ENCODE measurements at regions not wholly inside any gene's neighbourhood (a gene's known extent, or its start where the extent isn't known, plus 50 kb on each side); places are given as distances from the start of the nearest gene placed in this dataset.

DNA sequence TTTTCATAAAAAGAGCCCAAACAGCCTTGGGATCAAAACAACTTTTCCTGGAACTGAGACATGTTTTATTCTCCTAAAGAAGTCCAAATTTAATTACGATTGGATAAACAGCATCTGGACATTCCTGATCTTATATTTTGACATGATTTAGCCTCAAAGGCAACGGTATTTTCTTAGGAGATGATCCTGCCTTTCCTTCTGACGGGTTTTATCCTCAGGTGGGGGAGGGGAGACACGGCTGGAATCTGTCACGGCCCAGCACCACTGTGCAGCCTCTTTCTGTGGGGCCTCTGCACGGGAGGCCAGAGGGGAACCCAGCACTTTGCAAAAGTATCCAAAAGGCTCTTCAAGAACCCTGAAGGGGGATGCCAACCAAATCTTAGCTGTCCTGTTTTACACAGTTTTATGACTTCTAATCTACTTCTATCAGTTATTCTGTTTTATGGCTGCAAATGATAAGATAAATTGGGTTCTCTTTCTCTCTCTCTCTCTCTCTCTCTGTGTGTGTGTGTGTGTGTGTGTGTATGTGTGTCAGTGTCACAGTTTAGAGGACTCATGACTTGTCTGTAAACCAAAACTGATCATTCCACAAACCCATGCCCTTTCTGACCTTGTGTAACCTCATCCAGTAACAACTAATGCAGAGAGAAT lies 321.1 kb upstream of the NPVF start:
- 67% methylated on average over 6 of the region's 6 CpGs for WGBS
- Histone ChIP-seq H3K36me3 (no peaks in the 10 kb centered on the region), H3K4me3 (no peak overlapping the region), H3K9me3 (no peaks in the 10 kb centered on the region), H3K4me1 (peaks cover 0 to 5% (median 4%) of the 10 kb centered on the region in 4 donors), H3K27me3 (no peaks in the 10 kb centered on the region), H3K27ac (replicated peaks in 1 of 4) (no peak overlapping the region)
- no peak for TF ChIP-seq EP300 (IDR thresholded peaks at IDR 0.05)
- TF ChIP-seq CTCF (IDR thresholded peaks at IDR 0.05): no peak
- no peak for TF ChIP-seq POLR2AphosphoS5 (IDR thresholded peaks at IDR 0.05)
- TF ChIP-seq POLR2A (IDR thresholded peaks at IDR 0.05; ENCODE audit: low read depth): no peak
- intact Hi-C loops (cut with DNase I): no loop called here
- DNase-seq (ENCODE audit: extremely low spot score): no peak

- WGBS: 84% methylated on average over 5 of the region's 5 CpGs
- H3K4me3 ChIP-seq: no peak overlapping the region
- no peak overlapping the region for H3K27ac ChIP-seq (replicated peaks in 1 of 4)
- H3K36me3 ChIP-seq: no peaks in the 10 kb centered on the region
- H3K9me3 ChIP-seq: no peaks in the 10 kb centered on the region
- no peak for DNase-seq (ENCODE audit: extremely low spot score)
- H3K4me1 ChIP-seq: peaks cover 0 to 9% (median 4%) of the 10 kb centered on the region in 4 donors
- no peak for TF ChIP-seq POLR2A (IDR thresholded peaks at IDR 0.05; ENCODE audit: low read depth)
- no peak for TF ChIP-seq EP300 (IDR thresholded peaks at IDR 0.05)
- TF ChIP-seq POLR2AphosphoS5 (IDR thresholded peaks at IDR 0.05): no peak
- TF ChIP-seq CTCF (IDR thresholded peaks at IDR 0.05): no peak
- intact Hi-C loops (cut with DNase I): no loop called here
- no peaks in the 10 kb centered on the region for H3K27me3 ChIP-seq
Observed at GRCh38 chr7:25550149-25550548, 321.9 kb upstream of the NPVF start.

DNA sequence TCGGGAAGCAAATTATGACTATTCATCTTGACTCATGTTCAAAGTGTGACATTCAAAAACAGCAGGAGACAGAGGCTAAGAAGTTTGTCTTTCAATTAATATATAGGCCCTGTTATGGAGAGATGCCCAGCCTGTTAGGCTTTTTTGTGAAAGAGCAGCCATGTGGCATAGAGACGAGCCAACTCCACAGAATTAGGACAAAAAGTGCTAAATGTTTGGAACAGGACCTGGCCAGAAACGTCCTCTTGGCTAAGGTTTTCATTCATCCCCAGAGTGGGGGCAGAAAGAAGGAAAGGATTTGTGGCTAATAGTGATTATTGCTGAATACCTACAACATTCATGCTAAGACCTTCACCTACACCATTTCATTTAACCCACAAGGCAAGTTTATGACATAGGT lies 324.7 kb upstream of the NPVF start:
- no peaks in the 10 kb centered on the region for H3K36me3 ChIP-seq
- no peaks in the 10 kb centered on the region for H3K9me3 ChIP-seq
- H3K4me3 ChIP-seq: no peak overlapping the region
- no peak overlapping the region for H3K27ac ChIP-seq (replicated peaks in 1 of 4)
- DNase-seq (ENCODE audit: extremely low spot score): no peak
- no peaks in the 10 kb centered on the region for H3K27me3 ChIP-seq
- intact Hi-C loops (cut with DNase I): no loop called here
- WGBS: 58% methylated on average over 3 of the region's 3 CpGs
- TF ChIP-seq CTCF (IDR thresholded peaks at IDR 0.05): no peak
- no peak for TF ChIP-seq POLR2AphosphoS5 (IDR thresholded peaks at IDR 0.05)
- no peak for TF ChIP-seq EP300 (IDR thresholded peaks at IDR 0.05)
- no peak for TF ChIP-seq POLR2A (IDR thresholded peaks at IDR 0.05; ENCODE audit: low read depth)
- H3K4me1 ChIP-seq: peaks cover 0 to 26% (median 24%) of the 10 kb centered on the region in 4 donors

- Histone ChIP-seq H3K4me1 (peaks cover 0 to 30% (median 27%) of the 10 kb centered on the region in 4 donors), H3K9me3 (no peaks in the 10 kb centered on the region), H3K27me3 (no peaks in the 10 kb centered on the region), H3K27ac (replicated peaks in 1 of 4) (no peak overlapping the region), H3K4me3 (no peak overlapping the region), H3K36me3 (no peaks in the 10 kb centered on the region)
- TF ChIP-seq EP300 (IDR thresholded peaks at IDR 0.05) (no peak), CTCF (IDR thresholded peaks at IDR 0.05) (no peak), POLR2AphosphoS5 (IDR thresholded peaks at IDR 0.05) (no peak), POLR2A (IDR thresholded peaks at IDR 0.05; ENCODE audit: low read depth) (no peak)
- 85% methylated on average over 13 of the region's 13 CpGs for WGBS
- no peak for DNase-seq (ENCODE audit: extremely low spot score)
- intact Hi-C loops (cut with DNase I): no loop called here
Observed at GRCh38 chr7:25553580-25554291, 325.4 kb upstream of the NPVF start.
